NCI-H748 (cell line): ENCODE measurements at regions not wholly inside any gene's neighbourhood (a gene's known extent, or its start where the extent isn't known, plus 50 kb on each side); places are given as distances from the start of the nearest gene placed in this dataset.

Source experiments
- DNase-seq: peaks from one replicate; lab custom pipeline; 2025; ENCODE audit not compliant: unreplicated experiment; lab: John Stamatoyannopoulos, UW

DNA sequence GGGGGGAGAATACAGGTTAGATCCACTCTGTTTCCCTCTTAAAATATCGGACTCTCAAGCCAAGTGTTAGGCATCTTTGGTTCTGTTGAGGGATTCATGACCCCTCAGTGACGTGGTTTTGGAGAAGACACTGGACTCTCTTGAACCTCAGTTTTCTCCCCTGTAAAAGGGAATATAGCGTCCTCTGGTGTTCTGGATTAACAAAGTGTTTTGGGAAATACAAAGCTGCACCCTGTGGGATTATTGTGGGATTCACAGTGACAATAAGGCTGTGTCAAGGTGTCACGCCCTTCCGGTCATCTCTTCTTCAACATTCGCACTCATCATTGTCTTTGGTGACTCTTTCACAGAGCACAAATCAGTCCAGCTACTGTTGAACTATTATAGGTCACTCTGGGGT, 139.0 kb downstream of the IRX1 start:
- DNase-seq, result peak; percentile 66

- DNase-seq, result no peak
Observed at GRCh38 chr5:3736466-3736865, 140.8 kb downstream of the IRX1 start.

DNA sequence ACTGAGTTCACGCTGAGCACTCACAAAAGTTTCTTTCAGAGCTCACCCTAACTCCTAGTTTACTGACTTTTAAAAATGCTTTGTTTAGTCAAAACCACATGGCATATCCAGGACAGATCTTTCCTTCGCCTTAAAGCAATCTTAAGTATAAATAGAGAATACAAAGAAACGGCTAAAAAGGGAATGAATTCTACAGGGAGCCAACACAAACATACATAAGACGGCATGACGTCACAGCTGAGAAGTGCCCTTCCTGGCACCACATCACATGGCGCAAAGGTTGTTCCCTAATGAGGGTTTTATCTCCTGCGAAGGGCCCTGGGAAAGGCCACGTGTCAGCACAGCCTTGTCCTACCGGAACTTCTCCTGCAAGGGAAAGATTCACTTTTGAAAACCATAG, 141.3 kb downstream of the IRX1 start:
- no peak for DNase-seq

DNA sequence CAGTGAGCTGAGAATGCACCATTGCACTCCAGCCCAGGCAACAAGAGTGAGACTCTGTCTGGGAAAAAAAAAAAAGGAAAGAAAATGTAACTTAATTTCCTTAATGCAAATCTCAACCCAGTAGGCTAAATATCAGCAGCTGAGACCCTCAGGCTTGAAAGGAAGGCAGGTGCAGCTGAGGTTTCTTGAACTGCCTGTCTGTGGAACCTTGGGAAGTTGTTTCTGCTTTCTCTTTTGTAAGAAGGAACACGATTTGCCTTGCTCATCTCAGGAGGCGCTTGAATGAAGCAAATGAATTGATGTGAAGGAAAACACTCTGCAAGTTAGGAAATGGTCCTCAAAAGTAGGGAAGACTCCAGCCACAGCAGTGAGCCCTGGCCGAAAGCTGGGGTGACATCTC, 143.3 kb downstream of the IRX1 start:
- DNase-seq, result no peak

- peak; percentile 55 for DNase-seq
Observed at GRCh38 chr5:3740546-3741373, 145.1 kb downstream of the IRX1 start.

GRCh38 chr5:3741374-3741770, 145.7 kb downstream of the IRX1 start:
- peak; percentile 56 for DNase-seq

- no peak for DNase-seq
Observed at GRCh38 chr5:3742750-3743149, 147.1 kb downstream of the IRX1 start.

- DNase-seq, result no peak
Observed at GRCh38 chr5:3751846-3752245, 156.2 kb downstream of the IRX1 start.

DNA sequence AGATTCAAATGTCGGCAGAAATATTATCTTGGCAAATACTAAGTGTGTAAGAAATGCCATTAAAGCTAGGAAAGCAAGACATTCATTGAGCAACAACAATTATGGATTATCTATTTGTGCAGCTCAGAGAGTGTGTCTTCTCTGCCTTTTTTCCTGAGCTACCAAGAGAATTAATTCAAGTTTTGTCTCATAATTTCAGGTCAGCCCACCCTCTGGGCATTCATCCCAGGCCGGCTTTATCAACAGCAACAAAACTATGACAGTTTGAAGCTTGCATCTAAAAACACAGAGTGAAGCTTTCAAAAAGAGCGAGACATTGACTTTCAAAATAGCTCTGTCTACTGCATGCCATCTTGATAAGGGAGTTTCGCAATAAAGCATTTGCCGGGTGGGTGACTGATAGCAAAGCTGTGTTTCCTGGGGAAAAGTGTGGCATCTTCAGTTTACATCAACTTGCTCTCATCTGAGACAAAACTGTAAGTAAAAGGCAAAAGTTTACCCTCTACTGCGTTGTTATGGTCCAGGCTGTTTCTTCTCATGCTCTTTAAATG, 182.4 kb downstream of the IRX1 start:
- no peak for DNase-seq

DNA sequence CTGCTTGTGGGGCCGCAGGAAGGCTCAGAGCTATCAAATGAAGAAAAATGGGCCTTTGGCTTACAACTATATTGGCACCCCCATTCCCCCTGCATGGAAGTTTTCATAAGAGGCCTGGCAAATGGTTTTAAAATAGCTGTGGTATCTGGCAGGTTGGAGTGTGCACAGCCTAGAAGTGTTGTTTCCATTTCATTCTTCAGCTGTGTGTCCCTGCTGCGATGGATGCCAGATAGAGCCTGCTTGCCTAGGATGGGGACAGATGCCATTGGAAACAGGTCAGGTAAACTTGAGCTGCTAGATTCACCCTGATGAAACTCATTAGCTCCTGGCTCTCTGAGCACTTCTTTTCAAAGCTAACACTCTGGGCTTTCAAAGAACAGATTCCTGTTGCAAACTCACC, 183.3 kb downstream of the IRX1 start:
- DNase-seq, result no peak

GRCh38 chr5:3780278-3780677, 184.6 kb downstream of the IRX1 start:
- no peak for DNase-seq

DNA sequence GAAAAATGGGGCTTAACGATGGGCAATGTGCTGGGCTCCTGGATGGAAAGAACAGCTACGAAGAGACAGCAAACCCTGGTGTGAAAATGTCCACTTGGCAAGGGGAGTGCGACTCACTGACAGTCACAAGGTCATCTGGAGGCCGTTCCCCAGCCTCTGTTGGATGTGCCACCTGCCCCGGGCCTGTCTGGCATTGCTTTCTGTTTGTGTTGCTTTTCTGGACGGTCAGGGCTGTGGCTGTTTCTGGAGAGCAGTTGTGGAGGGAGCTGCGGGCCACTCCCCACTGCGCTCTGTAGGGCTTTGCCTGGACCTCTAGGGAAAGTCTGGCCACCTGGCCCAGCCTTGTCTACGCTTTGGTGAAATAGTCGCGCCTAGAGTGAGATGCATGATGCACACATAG, 185.3 kb downstream of the IRX1 start:
- no peak for DNase-seq

- no peak for DNase-seq
Observed at GRCh38 chr5:3784854-3785253, 189.2 kb downstream of the IRX1 start.

- DNase-seq, result no peak
Observed at GRCh38 chr5:3786165-3786564, 190.5 kb downstream of the IRX1 start.

DNA sequence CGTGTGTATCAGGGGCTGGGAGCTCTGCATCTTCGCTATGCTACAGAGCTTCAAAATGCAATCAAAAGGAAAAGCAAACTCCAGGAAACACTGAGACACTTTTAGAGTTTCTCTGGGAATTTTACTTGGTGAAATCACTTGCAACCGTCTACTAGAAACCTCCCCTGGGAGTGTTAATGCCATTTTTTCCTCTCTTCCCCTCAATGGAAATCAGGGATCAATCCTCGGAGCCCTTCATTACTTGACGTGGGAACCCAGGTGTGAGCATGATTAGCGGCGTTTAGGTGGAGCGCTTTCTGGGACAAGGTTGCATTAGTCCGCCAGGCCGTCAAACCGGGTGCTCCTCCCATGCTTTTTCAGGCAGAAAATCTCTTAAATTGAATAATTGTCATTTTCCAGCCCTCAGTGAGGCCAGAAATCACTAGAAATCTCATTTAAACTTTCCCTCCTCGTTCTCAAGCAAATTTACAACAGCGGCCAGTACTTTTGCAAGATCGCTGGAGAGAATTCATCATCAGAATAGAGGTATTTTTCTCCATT, 191.3 kb downstream of the IRX1 start:
- no peak for DNase-seq

- no peak for DNase-seq
Observed at GRCh38 chr5:3787604-3788003, 192.0 kb downstream of the IRX1 start.

DNA sequence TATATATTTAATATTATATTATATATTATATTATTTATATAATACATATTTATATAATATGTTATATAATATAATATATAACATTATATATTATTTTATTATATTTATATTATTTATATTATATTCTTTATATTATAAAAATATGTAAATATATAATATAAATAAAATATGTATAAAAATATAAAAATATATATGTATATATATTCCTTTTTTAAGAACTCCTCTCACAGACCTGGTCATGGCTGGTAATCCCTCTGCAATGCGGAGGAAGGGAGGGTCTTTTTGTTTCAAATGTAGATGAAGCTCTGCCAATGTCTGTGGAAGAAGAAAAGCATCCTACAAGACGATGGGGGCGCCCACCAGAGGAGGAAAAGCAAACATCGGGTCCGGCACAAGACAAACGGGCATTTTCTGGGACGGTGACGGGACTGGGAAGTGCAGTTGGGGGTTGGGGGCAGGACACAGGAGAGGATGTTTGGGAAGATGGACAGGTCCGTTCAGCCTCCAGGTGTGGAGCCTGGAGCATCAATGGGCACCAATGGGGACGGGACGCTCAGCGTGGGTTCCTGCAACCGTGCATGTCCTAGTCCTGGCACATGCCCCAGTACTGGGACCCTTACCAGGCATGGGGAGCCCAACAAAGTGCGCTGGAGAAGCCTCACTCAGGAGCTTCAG, 194.0 kb downstream of the IRX1 start:
- DNase-seq, result no peak

DNA sequence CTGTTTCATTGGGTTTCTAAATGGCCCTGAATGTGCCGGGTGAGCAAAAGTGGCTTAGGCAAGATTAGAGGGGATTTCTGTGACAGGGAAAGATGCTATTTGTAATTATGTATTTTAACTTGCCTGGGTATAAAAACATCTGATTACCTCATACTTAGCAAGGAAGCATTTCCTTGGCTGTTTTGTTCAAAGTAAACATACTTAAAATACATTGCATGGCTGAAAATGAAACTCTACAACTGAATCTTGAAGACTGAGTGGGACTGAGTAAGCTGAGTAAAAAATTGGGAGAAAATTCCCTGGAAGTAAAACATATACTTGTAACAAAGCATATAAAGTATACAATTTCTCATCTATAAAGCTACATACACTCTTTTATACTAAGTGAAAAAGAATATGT, 197.5 kb downstream of the IRX1 start:
- no peak for DNase-seq

DNA sequence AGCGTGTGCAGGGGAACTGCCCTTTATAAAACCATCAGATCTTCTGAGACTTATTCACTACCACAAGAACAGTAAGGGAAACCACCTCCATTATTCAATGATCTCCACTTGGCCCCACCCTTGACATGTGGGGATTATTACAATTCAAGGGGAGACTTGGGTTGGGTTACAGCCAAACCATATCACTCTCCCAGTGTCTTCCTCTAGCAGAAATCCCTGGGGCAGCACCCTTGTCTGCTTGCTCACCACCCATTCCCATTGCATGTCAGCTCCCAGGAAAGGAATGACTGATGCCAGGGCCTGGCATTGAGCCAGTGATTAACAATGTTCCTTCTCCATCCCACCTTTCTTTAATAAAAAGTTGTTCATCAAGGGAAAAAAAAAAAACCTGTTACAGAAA, 199.0 kb downstream of the IRX1 start:
- DNase-seq, result no peak

- no peak for DNase-seq
Observed at GRCh38 chr5:3796736-3797135, 201.1 kb downstream of the IRX1 start.

GRCh38 chr5:3801967-3802366, 206.3 kb downstream of the IRX1 start:
- DNase-seq, result no peak

- no peak for DNase-seq
Observed at GRCh38 chr5:3809455-3809854, 213.8 kb downstream of the IRX1 start.
